ENCODE measurements at regions not wholly inside any gene's neighbourhood (a gene's known extent, or its start where the extent isn't known, plus 50 kb on each side); places are given as distances from the start of the nearest gene placed in this dataset.

GRCh38 chr3:21163956-21164355 lies 587.1 kb downstream of the ZNF385D start:
- no TSS peak for BruUV-seq (replicated peaks)
- dilution Hi-C loops (cut with HindIII; ENCODE audit: low sequenced_read_pairs, unreplicated experiment): no loop called here
- H3K56ac ChIP-seq (ENCODE audit: extremely low read depth, insufficient read depth, low read length): no peak overlapping the region
- in situ Hi-C loops (cut with MboI; ENCODE audit: low sequenced_read_pairs): no loop called here
- ATAC-seq (ENCODE audit: low read depth) (no peak), DNase-seq (no peak)
- no peak overlapping the region for H4K5ac ChIP-seq (ENCODE audit: low read depth, low read length)
- H3K18ac ChIP-seq (ENCODE audit: low read depth, low read length): no peak overlapping the region
- no peak overlapping the region for H2BK5ac ChIP-seq (ENCODE audit: low read depth, low read length, poor library complexity, severe bottlenecking)
- H4K91ac ChIP-seq (ENCODE audit: insufficient read depth, low read depth, low read length): no peak overlapping the region
- H4K8ac ChIP-seq (ENCODE audit: low read depth in 2 of 2, low read length in 2 of 2): no peak overlapping the region
- H3K4ac ChIP-seq (ENCODE audit: low read depth, low read length): no peak overlapping the region
- no peak overlapping the region for H3K4me3 ChIP-seq (ENCODE audit: insufficient read depth, low read depth, low read length)
- no peak overlapping the region for H2BK20ac ChIP-seq (ENCODE audit: low read depth, low read length)
- no peak overlapping the region for H2BK120ac ChIP-seq (ENCODE audit: low read depth, low read length)
- no peak overlapping the region for H3K9ac ChIP-seq (ENCODE audit: low read depth, low read length)
- H3K27me3 ChIP-seq (ENCODE audit: control insufficient read depth, insufficient read depth, low read length): no peaks in the 10 kb centered on the region
- no peak overlapping the region for H3K23ac ChIP-seq (ENCODE audit: low read depth, low read length)
- intact Hi-C loops (cut with micrococcal nuclease): no loop called here
- H2AK9ac ChIP-seq (replicated peaks; ENCODE audit: low read depth, low read length, poor library complexity): no peak overlapping the region
- no peaks in the 10 kb centered on the region for H3K79me1 ChIP-seq (ENCODE audit: low read depth in 1 of 2, low read length in 2 of 2)
- no peaks in the 10 kb centered on the region for H3K36me3 ChIP-seq (ENCODE audit: control insufficient read depth, insufficient read depth, low read length)
- ChIA-PET POLR2A (ENCODE audit: unreplicated experiment) (no interaction called here), CTCF (no interaction called here)
- no CpG with 5 or more reads among the region's 3 CpGs for WGBS, 2 experiments (ENCODE audit: extremely low coverage in 2 of 2, insufficient read length in 1 of 2)
- no peaks in the 10 kb centered on the region for H3K4me1 ChIP-seq (ENCODE audit: control insufficient read depth, insufficient read depth, low read length)
- no peak overlapping the region for H2BK15ac ChIP-seq (ENCODE audit: low read depth, low read length)
- no peaks in the 10 kb centered on the region for H4K20me1 ChIP-seq (ENCODE audit: insufficient read depth, low read length)
- no peaks in the 10 kb centered on the region for H3K9me1 ChIP-seq (ENCODE audit: insufficient read depth, low read length)
- no peak overlapping the region for H3K14ac ChIP-seq (replicated peaks; ENCODE audit: low read depth, low read length)
- H3K27ac ChIP-seq (ENCODE audit: insufficient read depth, low read length): no peak overlapping the region
- H2AK5ac ChIP-seq (ENCODE audit: low read depth, low read length): no peak overlapping the region
- H3K4me2 ChIP-seq (ENCODE audit: low read depth, low read length): no peak overlapping the region
- H3K9me3 ChIP-seq (ENCODE audit: control insufficient read depth, insufficient read depth, low read length): 0 out of 2 replicates have a peak, but pooled peaks cover 2% of the 10 kb centered on the region
- no peak for TF ChIP-seq USF2 (IDR thresholded peaks at IDR 0.05; ENCODE audit: low read depth, low read length)
- no peak for TF ChIP-seq RCOR1 (IDR thresholded peaks at IDR 0.05; ENCODE audit: insufficient replicate concordance, low read length)
- no peak for TF ChIP-seq MAFK (IDR thresholded peaks at IDR 0.05; ENCODE audit: low read depth, low read length)
- no peak for TF ChIP-seq RFX5 (IDR thresholded peaks at IDR 0.05; ENCODE audit: low read depth, low read length)
- no peak for TF ChIP-seq RAD21 (IDR thresholded peaks at IDR 0.05; ENCODE audit: low read length)
- no peak for TF ChIP-seq CHD1 (IDR thresholded peaks at IDR 0.05; ENCODE audit: low read depth, low read length)
- TF ChIP-seq SMC3 (IDR thresholded peaks at IDR 0.05; ENCODE audit: low read depth, low read length): no peak
- no peak for TF ChIP-seq ELK1 (IDR thresholded peaks at IDR 0.05; ENCODE audit: borderline replicate concordance, low read depth, low read length)
- TF ChIP-seq MXI1 (IDR thresholded peaks at IDR 0.05; ENCODE audit: borderline replicate concordance, low read depth, low read length): no peak
- no peak for TF ChIP-seq NFE2L2 (IDR thresholded peaks at IDR 0.05; ENCODE audit: low read depth, low read length)
- no peak overlapping the region for H2AFZ ChIP-seq (replicated peaks; ENCODE audit: low read length, poor library complexity)
